Spleen (tissue), 7 donors: ENCODE measurements at regions not wholly inside any gene's neighbourhood (a gene's known extent, or its start where the extent isn't known, plus 50 kb on each side); places are given as distances from the start of the nearest gene placed in this dataset.

Source experiments
- POLR2A ChIP-seq, 3 donors: fragments of 450-650 bp; IDR thresholded peaks; one replicate each; pipeline ENCODE4 v1.5.1; 2017; ENCODE audit warnings: antibody characterized with exemption in 3 of 3, mild to moderate bottlenecking in 1 of 3
- POLR2AphosphoS5 ChIP-seq, 3 donors: sonication (generic); formaldehyde crosslinking; IDR thresholded peaks; one replicate each; pipeline ENCODE4 v1.5.1; 2017; ENCODE audit warnings: antibody characterized with exemption in 3 of 3
- TF ChIP-seq, protein P1 (sequence below), 11 experiments: fragments of 200-600 bp in 7 of 11; fragments of 450-650 bp in 4 of 11; sonication (generic) in 4 of 11; IDR thresholded peaks in 8 of 11; conservative IDR thresholded peaks in 3 of 11; 1 replicate in 7 of 11; 2 replicates in 4 of 11; pipeline versions ENCODE4 v1.4.0 to v1.8.0; 2016 to 2021; ENCODE audit warnings: antibody characterized with exemption in 11 of 11, inconsistent platforms in 4 of 11, mild to moderate bottlenecking in 1 of 11
- donor health status: DM: no; HTN: no; CAD: no; lungs with moderate emphysema.
- donor health status: DM: no; HTN: no; CAD: no.
- donor health status: DM: no; HTN: no; CAD: no.

- TF ChIP-seq, protein P1, sequence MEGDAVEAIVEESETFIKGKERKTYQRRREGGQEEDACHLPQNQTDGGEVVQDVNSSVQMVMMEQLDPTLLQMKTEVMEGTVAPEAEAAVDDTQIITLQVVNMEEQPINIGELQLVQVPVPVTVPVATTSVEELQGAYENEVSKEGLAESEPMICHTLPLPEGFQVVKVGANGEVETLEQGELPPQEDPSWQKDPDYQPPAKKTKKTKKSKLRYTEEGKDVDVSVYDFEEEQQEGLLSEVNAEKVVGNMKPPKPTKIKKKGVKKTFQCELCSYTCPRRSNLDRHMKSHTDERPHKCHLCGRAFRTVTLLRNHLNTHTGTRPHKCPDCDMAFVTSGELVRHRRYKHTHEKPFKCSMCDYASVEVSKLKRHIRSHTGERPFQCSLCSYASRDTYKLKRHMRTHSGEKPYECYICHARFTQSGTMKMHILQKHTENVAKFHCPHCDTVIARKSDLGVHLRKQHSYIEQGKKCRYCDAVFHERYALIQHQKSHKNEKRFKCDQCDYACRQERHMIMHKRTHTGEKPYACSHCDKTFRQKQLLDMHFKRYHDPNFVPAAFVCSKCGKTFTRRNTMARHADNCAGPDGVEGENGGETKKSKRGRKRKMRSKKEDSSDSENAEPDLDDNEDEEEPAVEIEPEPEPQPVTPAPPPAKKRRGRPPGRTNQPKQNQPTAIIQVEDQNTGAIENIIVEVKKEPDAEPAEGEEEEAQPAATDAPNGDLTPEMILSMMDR (IDR thresholded peaks at IDR 0.05 in 8 of 11, conservative IDR thresholded peaks at IDR 0.05 in 3 of 11): no peak
- TF ChIP-seq POLR2A (IDR thresholded peaks at IDR 0.05): no peak
- no peak for TF ChIP-seq POLR2AphosphoS5 (IDR thresholded peaks at IDR 0.05)
Observed at GRCh38 chr4:30437316-30437715, 282.9 kb upstream of the PCDH7 start.
